HepG2 (cell line): ENCODE measurements at regions not wholly inside any gene's neighbourhood (a gene's known extent, or its start where the extent isn't known, plus 50 kb on each side); places are given as distances from the start of the nearest gene placed in this dataset.

Source experiments
- ATAC-seq: fragments of 200-7000 bp; cut with Tn5 transposase; 3 replicates; pipeline ENCODE4 v1.9.1; 2020; ENCODE audit warnings: mild to moderate bottlenecking, moderate library complexity
- BruUV-seq: library from RNA; stranded (reverse); fragments of 400-500 nt; replicated peaks from 2 replicates; lab custom pipeline; 2021; lab: Mats Ljungman, UMichigan
- CTCF ChIA-PET: fragments of 300-600 bp; formaldehyde crosslinking; extraction: SDS; loops from one replicate; lab custom pipeline; 2021; ENCODE audit warnings: low total read pairs, inconsistent platforms, low intra/inter-chr PET ratio; lab: Yijun Ruan, JAX
- POLR2A ChIA-PET: fragments of 350-600 bp; sonication (Branson Sonifier 250); formaldehyde crosslinking; loops from one replicate; lab custom pipeline; 2020; ENCODE audit warnings: antibody characterized with exemption, inconsistent platforms; lab: Yijun Ruan, JAX
- DNase-seq: peaks from one replicate; pipeline ENCODE4 v3.0.0-alpha.2; 2015; ENCODE audit warnings: low spot score
- FAIRE-seq: peaks from 3 replicates; lab custom pipeline; 2011; peaks lifted over from hg19 to GRCh38; lab: Jason Lieb, UNC
- H2AFZ ChIP-seq: one replicate; pipeline ENCODE4 v1.6.1; 2011; ENCODE audit warnings: low read length, inconsistent platforms
- H3K27ac ChIP-seq: fragments of 300-600 bp; 3 replicates; pipeline ENCODE4 v1.8.0; 2011; ENCODE audit warnings: mixed run types, mild to moderate bottlenecking, mixed read lengths, low read length, inconsistent platforms; ENCODE audit not compliant: insufficient read depth; ENCODE audit errors: extremely low read length
- H3K27me3 ChIP-seq, 2 experiments: fragments of 200-600 bp in 1 of 2; 2 replicates in 1 of 2; 3 replicates in 1 of 2; pipeline versions ENCODE4 v1.6.0 to v1.8.0; 2011; ENCODE audit warnings: low read length in 2 of 2, mild to moderate bottlenecking in 2 of 2, moderate library complexity in 2 of 2, inconsistent platforms in 1 of 2; ENCODE audit not compliant: insufficient read depth in 2 of 2, control insufficient read depth in 1 of 2
- H3K36me3 ChIP-seq, 2 experiments: fragments of 200-600 bp in 1 of 2; replicated peaks in 1 of 2; 2 replicates in 1 of 2; 3 replicates in 1 of 2; pipeline versions ENCODE4 v1.5.1 to v1.8.0; 2011; ENCODE audit warnings: low read length in 2 of 2, inconsistent platforms in 1 of 2; ENCODE audit not compliant: insufficient read depth in 2 of 2, control insufficient read depth in 1 of 2
- H3K4me1 ChIP-seq: 2 replicates; pipeline ENCODE4 v1.5.1; 2012; ENCODE audit warnings: low read length, inconsistent platforms; ENCODE audit not compliant: insufficient read depth
- H3K4me2 ChIP-seq: 2 replicates; pipeline ENCODE4 v1.6.0; 2011; ENCODE audit warnings: low read depth, low read length, inconsistent platforms
- H3K4me3 ChIP-seq, 3 experiments: fragments of 200-600 bp in 1 of 3; sonication (generic), shearing (Covaris generic) in 1 of 3; replicated peaks in 1 of 3; 2 replicates each; pipeline ENCODE4 v1.5.1; 2011 to 2016; ENCODE audit warnings: low read length in 3 of 3, inconsistent platforms in 2 of 3, low read depth in 2 of 3, mild to moderate bottlenecking in 2 of 3, control low read depth in 1 of 3, mixed read lengths in 1 of 3; ENCODE audit not compliant: insufficient read depth in 1 of 3
- H3K79me2 ChIP-seq: one replicate; pipeline ENCODE4 v1.6.1; 2011; ENCODE audit warnings: low read length, inconsistent platforms; ENCODE audit not compliant: insufficient read depth
- H3K9ac ChIP-seq: 2 replicates; pipeline ENCODE4 v1.6.0; 2011; ENCODE audit warnings: mild to moderate bottlenecking, low read depth, low read length, inconsistent platforms; ENCODE audit not compliant: insufficient read depth
- H3K9me3 ChIP-seq: 2 replicates; pipeline ENCODE4 v1.5.1; 2012; ENCODE audit warnings: mild to moderate bottlenecking, low read length
- H4K20me1 ChIP-seq: 2 replicates; pipeline ENCODE4 v1.6.0; 2011; ENCODE audit warnings: inconsistent platforms, mild to moderate bottlenecking, low read length, moderate library complexity; ENCODE audit not compliant: insufficient read depth
- CC2D1A ChIP-seq: sonication (generic); formaldehyde crosslinking; IDR thresholded peaks from 2 replicates; pipeline ENCODE4 v1.8.1; 2023; ENCODE audit warnings: mild to moderate bottlenecking, missing genetic modification reagents
- EHMT2 ChIP-seq: fragments of 200-600 bp; sonication (generic); IDR thresholded peaks from 2 replicates; pipeline ENCODE4 v1.7.0; 2017; ENCODE audit warnings: antibody characterized with exemption, low read depth, low read length, borderline replicate concordance
- FOXK2 ChIP-seq: fragments of 450-650 bp; IDR thresholded peaks from 2 replicates; pipeline ENCODE4 v1.6.1; 2016
- KDM4B ChIP-seq: sonication (generic); formaldehyde crosslinking; IDR thresholded peaks from 2 replicates; pipeline ENCODE4 v1.4.0; 2020; ENCODE audit warnings: missing genetic modification reagents
- MLLT10 ChIP-seq: sonication (generic); formaldehyde crosslinking; IDR thresholded peaks from 2 replicates; pipeline ENCODE4 v1.4.0; 2020; ENCODE audit warnings: missing genetic modification reagents
- WGBS: methylation state at CpG from one replicate; pipeline ENCODE4 v1.1.6; 2017; ENCODE audit warnings: low lambda C conversion rate; 5-methylcytosine and 5-hydroxymethylcytosine counted together
- in situ Hi-C: cut with HindIII; loops from 2 replicates; pipeline ENCODE4 v1.10.0; 2017; ENCODE audit warnings: low pct_unique_long_range_greater_than_20kb; ENCODE audit not compliant: extremely low pct_ligation_motif_present
- intact Hi-C: fragments of 100-400 bp; cut with micrococcal nuclease; formaldehyde crosslinking; loops from one replicate; pipeline ENCODE4 v1.10.0; 2022; ENCODE audit not compliant: unreplicated experiment

DNA sequence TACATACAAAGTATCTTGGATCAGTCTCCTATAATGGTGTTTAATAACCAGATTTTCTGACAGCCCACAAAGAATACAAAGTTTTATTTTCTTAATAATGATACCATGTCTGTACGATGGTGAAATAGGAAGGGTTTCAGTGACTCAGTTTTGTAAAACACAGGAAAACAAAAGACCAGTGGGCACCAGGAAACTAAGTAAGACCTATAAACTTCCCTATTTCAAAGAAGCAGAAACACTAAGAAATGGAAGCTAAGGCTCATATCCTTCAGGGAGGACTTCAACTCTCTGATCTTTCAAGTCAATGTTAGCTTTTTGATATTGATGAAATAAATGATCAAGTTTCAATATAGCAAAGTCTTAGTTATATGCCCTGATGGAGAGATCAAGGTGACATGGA, 196.0 kb downstream of the DUSP6 start:
- Histone ChIP-seq H3K79me2 (no peaks in the 10 kb centered on the region), H2AFZ (no peak overlapping the region), H3K27me3 (no peaks in the 10 kb centered on the region), H4K20me1 (no peaks in the 10 kb centered on the region), H3K9me3 (no peaks in the 10 kb centered on the region), H3K36me3 (no peaks in the 10 kb centered on the region), H3K27ac (no peak overlapping the region), H3K4me2 (no peak overlapping the region), H3K4me3 (no peak overlapping the region), H3K9ac (no peak overlapping the region), H3K4me1 (peaks cover 14% of the 10 kb centered on the region)
- no TSS peak for BruUV-seq
- CTCF ChIA-PET: no interaction called here
- FAIRE-seq: no peak
- intact Hi-C loops: no loop called here
- ATAC-seq: no peak
- TF ChIP-seq KDM4B (CRISPR knock-in tag) (no peak), FOXK2 (no peak), MLLT10 (CRISPR knock-in tag) (no peak), EHMT2 (no peak)
- WGBS: 53% methylated on average over 1 of the region's 1 CpG
- no peak for DNase-seq
- in situ Hi-C loops: no loop called here
- POLR2A ChIA-PET: no interaction called here

DNA sequence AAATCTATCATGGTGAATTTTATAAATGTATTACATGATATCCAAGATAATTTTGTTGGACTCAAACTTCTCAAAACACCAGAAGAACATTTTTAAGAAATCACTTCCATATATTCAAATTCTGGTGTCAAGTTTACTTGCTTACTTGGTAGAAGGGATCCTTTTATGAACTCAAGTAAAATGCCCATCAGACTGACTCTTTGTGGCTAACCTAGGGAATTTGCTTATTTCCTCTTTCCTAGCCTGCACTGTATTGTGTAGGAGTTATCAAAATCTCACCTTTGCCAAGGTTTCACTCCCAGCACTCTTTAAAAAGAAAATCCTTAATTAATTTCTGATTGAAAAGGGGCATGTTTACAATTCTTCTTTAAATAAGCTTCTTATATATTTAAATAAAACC, 196.5 kb downstream of the DUSP6 start:
- no peak for TF ChIP-seq CC2D1A (CRISPR knock-in tag)
- TF ChIP-seq, all 625 proteins: peak for 0
- no peak overlapping the region for H3K9ac ChIP-seq
- in situ Hi-C loops (no loop called here), intact Hi-C loops (no loop called here)
- ChIA-PET POLR2A (no interaction called here), CTCF (no interaction called here)
- no peak overlapping the region for H3K4me3 ChIP-seq
- no peak overlapping the region for H3K4me2 ChIP-seq
- no peaks in the 10 kb centered on the region for H3K36me3 ChIP-seq
- FAIRE-seq (no peak), DNase-seq (no peak), ATAC-seq (no peak)
- no peaks in the 10 kb centered on the region for H4K20me1 ChIP-seq
- no peaks in the 10 kb centered on the region for H3K79me2 ChIP-seq
- peaks cover 14% of the 10 kb centered on the region for H3K4me1 ChIP-seq
- H3K27ac ChIP-seq: no peak overlapping the region
- H3K9me3 ChIP-seq: no peaks in the 10 kb centered on the region
- no TSS peak for BruUV-seq
- no peak overlapping the region for H2AFZ ChIP-seq
- H3K27me3 ChIP-seq: no peaks in the 10 kb centered on the region
